Esophagus muscularis mucosa (tissue), 4 donors: ENCODE measurements at regions not wholly inside any gene's neighbourhood (a gene's known extent, or its start where the extent isn't known, plus 50 kb on each side); places are given as distances from the start of the nearest gene placed in this dataset.

Experiments used
- DNase-seq: peaks from one replicate; pipeline ENCODE4 v3.0.0-alpha.2; 2017; ENCODE audit errors: extremely low spot score
- H3K27ac ChIP-seq, 4 donors: fragments of 200-600 bp; sonication (generic); replicated peaks in 1 of 4; 1 replicate in 3 of 4; 2 replicates in 1 of 4; pipeline ENCODE4 v1.5.1; 2016 to 2019; ENCODE audit warnings: mild to moderate bottlenecking in 1 of 4
- H3K27me3 ChIP-seq, 4 donors: fragments of 200-600 bp; sonication (generic); one replicate each; pipeline versions ENCODE4 v1.5.1 to v1.6.0; 2016 to 2019
- H3K36me3 ChIP-seq, 4 donors: fragments of 200-600 bp; sonication (generic); one replicate each; pipeline ENCODE4 v1.5.1; 2016 to 2019
- H3K4me1 ChIP-seq, 4 donors: fragments of 200-600 bp; sonication (generic); one replicate each; pipeline ENCODE4 v1.5.1; 2016 to 2019
- H3K4me3 ChIP-seq, 4 donors: fragments of 200-600 bp; sonication (generic); 1 replicate in 2 of 4; 2 replicates in 2 of 4; pipeline ENCODE4 v1.5.1; 2016 to 2019; ENCODE audit warnings: mild to moderate bottlenecking in 4 of 4, moderate library complexity in 1 of 4
- H3K9me3 ChIP-seq, 4 donors: fragments of 200-600 bp; sonication (generic); 1 replicate in 3 of 4; 2 replicates in 1 of 4; pipeline ENCODE4 v1.5.1; 2016 to 2019
- EP300 ChIP-seq: sonication (generic); formaldehyde crosslinking; IDR thresholded peaks from one replicate; pipeline ENCODE4 v1.6.1; 2017; ENCODE audit warnings: antibody characterized with exemption
- POLR2A ChIP-seq: fragments of 450-650 bp; IDR thresholded peaks from one replicate; pipeline ENCODE4 v1.6.1; 2017; ENCODE audit warnings: antibody characterized with exemption, moderate library complexity, mild to moderate bottlenecking, low read depth
- POLR2AphosphoS5 ChIP-seq, 2 donors: sonication (generic); formaldehyde crosslinking; IDR thresholded peaks; one replicate each; pipeline ENCODE4 v1.6.1; 2017; ENCODE audit warnings: antibody characterized with exemption in 2 of 2
- WGBS: methylation state at CpG from one replicate; pipeline ENCODE4 v1.1.5; 2018; 5-methylcytosine and 5-hydroxymethylcytosine counted together
- intact Hi-C: fragments of 100-400 bp; cut with DNase I; formaldehyde crosslinking; loops from one replicate; pipeline ENCODE4 v1.15.1; 2023
- TF ChIP-seq, protein P1 (sequence below), 3 experiments: fragments of 200-600 bp in 2 of 3; fragments of 450-650 bp in 1 of 3; sonication (generic) in 2 of 3; IDR thresholded peaks; one replicate each; pipeline ENCODE4 v1.5.1; 2017 to 2019; ENCODE audit warnings: antibody characterized with exemption in 3 of 3, mild to moderate bottlenecking in 2 of 3, moderate library complexity in 1 of 3

DNA sequence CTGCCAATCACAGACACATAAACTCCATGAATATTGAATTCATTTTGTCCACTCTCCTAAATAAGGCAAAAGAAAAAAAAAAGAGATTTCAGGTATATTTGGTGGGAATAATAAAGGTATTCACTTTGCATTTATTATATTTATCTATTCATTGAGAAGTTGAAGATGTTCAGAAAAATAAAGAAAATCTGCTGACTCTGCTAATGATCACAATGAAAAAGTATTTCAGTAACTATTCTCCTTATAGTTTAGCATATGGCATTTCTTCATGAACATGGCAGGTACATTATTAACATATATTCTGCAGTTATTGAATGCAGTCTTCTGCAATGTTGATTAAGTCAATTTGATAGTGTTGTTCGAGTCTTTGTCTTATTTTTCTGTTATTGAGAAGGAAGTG, 202.5 kb upstream of the ANKRD50 start:
- 85% methylated on average over 1 of the region's 1 CpG for WGBS
- TF ChIP-seq POLR2A (no peak), POLR2AphosphoS5 (IDR thresholded peaks at IDR 0.05) (no peak)
- TF ChIP-seq, protein P1, sequence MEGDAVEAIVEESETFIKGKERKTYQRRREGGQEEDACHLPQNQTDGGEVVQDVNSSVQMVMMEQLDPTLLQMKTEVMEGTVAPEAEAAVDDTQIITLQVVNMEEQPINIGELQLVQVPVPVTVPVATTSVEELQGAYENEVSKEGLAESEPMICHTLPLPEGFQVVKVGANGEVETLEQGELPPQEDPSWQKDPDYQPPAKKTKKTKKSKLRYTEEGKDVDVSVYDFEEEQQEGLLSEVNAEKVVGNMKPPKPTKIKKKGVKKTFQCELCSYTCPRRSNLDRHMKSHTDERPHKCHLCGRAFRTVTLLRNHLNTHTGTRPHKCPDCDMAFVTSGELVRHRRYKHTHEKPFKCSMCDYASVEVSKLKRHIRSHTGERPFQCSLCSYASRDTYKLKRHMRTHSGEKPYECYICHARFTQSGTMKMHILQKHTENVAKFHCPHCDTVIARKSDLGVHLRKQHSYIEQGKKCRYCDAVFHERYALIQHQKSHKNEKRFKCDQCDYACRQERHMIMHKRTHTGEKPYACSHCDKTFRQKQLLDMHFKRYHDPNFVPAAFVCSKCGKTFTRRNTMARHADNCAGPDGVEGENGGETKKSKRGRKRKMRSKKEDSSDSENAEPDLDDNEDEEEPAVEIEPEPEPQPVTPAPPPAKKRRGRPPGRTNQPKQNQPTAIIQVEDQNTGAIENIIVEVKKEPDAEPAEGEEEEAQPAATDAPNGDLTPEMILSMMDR (IDR thresholded peaks at IDR 0.05) = no peak
- no peaks in the 10 kb centered on the region for H3K4me1 ChIP-seq
- H3K36me3 ChIP-seq = no peaks in the 10 kb centered on the region
- H3K27ac ChIP-seq = no peak overlapping the region
- no peak for DNase-seq
- intact Hi-C loops = no loop called here
- H3K4me3 ChIP-seq = no peak overlapping the region
- H3K9me3 ChIP-seq = peaks cover 0 to 21% (median 5%) of the 10 kb centered on the region in 4 donors
- no peaks in the 10 kb centered on the region for H3K27me3 ChIP-seq

DNA sequence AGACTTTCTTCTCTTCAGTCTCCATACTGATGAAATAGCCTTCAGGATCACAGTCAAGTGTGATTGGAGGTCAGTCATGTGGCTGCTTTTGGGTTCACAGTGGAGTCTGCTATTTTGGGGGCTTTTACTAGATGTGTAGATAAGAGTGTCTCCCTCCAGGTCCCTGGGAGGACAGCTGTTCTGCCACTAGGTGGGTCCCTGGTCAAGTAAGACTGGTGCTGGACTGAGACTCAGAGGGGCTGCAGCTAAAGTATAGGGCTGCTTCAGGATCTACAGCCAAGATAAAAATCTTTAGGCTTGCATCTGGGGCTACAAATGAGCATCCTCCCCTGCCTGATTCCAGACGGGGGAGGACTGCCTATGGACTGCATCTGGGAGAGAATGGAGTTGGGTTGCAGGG, 200.7 kb upstream of the ANKRD50 start:
- Histone ChIP-seq H3K27ac (no peak overlapping the region), H3K9me3 (peaks cover 0 to 21% (median 5%) of the 10 kb centered on the region in 4 donors), H3K4me3 (no peak overlapping the region), H3K4me1 (no peaks in the 10 kb centered on the region), H3K36me3 (no peaks in the 10 kb centered on the region), H3K27me3 (no peaks in the 10 kb centered on the region)
- no peak for DNase-seq
- 100% methylated on average over 1 of the region's 1 CpG for WGBS
- TF ChIP-seq POLR2A (no peak), EP300 (no peak), POLR2AphosphoS5 (IDR thresholded peaks at IDR 0.05) (no peak)
- TF ChIP-seq, protein P1 (IDR thresholded peaks at IDR 0.05) = no peak
- intact Hi-C loops = no loop called here

DNA sequence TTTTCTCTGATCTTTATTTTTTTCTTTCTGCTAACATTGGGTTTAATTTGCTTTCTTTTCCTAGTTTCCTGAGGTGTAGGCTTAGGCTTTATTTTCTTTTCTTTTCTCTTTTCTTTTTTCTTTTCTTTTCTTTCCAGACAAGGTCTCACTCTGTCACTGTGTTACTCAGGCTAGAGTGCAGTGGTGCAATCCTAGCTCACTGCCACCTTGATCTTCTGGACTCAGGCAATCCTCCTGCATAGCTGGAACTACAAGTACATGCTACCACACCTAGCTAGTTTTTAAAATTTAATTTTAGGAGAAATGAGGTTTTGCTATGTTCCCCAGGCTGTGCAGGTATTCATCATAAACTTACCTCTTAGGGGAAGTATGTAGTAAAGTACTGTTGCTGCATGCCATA, 197.8 kb upstream of the ANKRD50 start:
- TF ChIP-seq POLR2A (no peak), POLR2AphosphoS5 (IDR thresholded peaks at IDR 0.05) (no peak), EP300 (no peak)
- TF ChIP-seq, protein P1 (IDR thresholded peaks at IDR 0.05) = no peak
- H3K27me3 ChIP-seq = no peaks in the 10 kb centered on the region
- intact Hi-C loops = no loop called here

DNA sequence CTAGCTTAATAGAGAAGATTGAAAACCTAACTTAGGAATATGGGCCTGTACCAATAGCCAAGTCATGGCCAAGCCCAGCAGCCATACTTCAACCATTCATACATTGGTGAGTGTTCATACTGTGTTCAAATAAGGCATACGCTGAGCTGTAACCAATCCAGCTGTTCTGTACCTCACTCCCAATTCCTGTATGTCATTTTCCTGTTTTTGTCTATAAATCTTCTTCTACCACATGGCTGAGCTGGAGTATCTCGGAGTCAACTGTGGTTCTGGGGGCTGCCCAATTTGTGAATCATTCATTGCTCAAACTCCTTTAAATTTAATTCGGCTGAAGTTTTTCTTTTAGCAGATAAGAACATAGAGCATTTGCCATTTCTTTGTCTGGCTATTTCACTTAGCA, 195.3 kb upstream of the ANKRD50 start:
- H3K27me3 ChIP-seq = no peaks in the 10 kb centered on the region
- H3K9me3 ChIP-seq = peaks cover 0 to 12% (median 3%) of the 10 kb centered on the region in 4 donors
- H3K4me1 ChIP-seq = peaks cover 11 to 18% (median 14%) of the 10 kb centered on the region in 4 donors
- TF ChIP-seq, protein P1 (IDR thresholded peaks at IDR 0.05) = no peak
- TF ChIP-seq POLR2AphosphoS5 (IDR thresholded peaks at IDR 0.05) (no peak), POLR2A (no peak), EP300 (no peak)
- 84% methylated on average over 3 of the region's 3 CpGs for WGBS
- no peak for DNase-seq
- intact Hi-C loops = no loop called here
- H3K4me3 ChIP-seq = no peak overlapping the region
- H3K27ac ChIP-seq = no peak overlapping the region
- H3K36me3 ChIP-seq = no peaks in the 10 kb centered on the region

More for the DNA sequence above, 197.8 kb upstream of the ANKRD50 start:
- H3K4me1 ChIP-seq = no peaks in the 10 kb centered on the region
- no peak for DNase-seq
- H3K27ac ChIP-seq = no peak overlapping the region
- no peak overlapping the region for H3K4me3 ChIP-seq
- H3K36me3 ChIP-seq = no peaks in the 10 kb centered on the region
- peaks cover 0 to 21% (median 5%) of the 10 kb centered on the region in 4 donors for H3K9me3 ChIP-seq

DNA sequence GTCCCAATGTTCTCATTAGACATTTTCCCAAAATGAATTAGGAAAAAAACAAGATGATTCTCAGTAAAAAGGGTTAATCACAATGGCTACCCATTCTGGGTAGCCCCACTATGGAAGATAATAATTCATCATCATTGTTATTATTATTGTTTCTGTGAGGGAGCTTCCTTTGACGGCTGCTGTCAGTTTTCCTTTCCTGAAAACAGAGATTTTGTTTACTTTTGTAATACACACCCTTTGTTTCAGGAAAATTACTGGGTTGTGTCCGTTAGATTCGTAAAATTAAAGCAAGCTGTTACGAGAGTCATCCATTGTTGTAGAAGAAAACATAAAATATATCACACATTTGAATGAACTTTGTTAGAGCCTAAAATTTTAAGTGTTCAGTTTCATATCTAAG, 192.9 kb upstream of the ANKRD50 start:
- no peak for DNase-seq
- Histone ChIP-seq H3K36me3 (no peaks in the 10 kb centered on the region), H3K27me3 (no peaks in the 10 kb centered on the region), H3K4me1 (peaks cover 11 to 18% (median 14%) of the 10 kb centered on the region in 4 donors), H3K27ac (no peak overlapping the region), H3K9me3 (no peaks in the 10 kb centered on the region), H3K4me3 (no peak overlapping the region)
- WGBS = 58% methylated on average over 4 of the region's 4 CpGs
- no peak for TF ChIP-seq POLR2A
- TF ChIP-seq POLR2AphosphoS5 (IDR thresholded peaks at IDR 0.05) = no peak
- no peak for TF ChIP-seq EP300
- TF ChIP-seq, protein P1 (IDR thresholded peaks at IDR 0.05) = no peak
- intact Hi-C loops = no loop called here
